ENCODE measurements at regions not wholly inside any gene's neighbourhood (a gene's known extent, or its start where the extent isn't known, plus 50 kb on each side); places are given as distances from the start of the nearest gene placed in this dataset.

GRCh38 chr9:119441832-119442231 lies 72.6 kb upstream of the BRINP1 start:
- no peak for TF ChIP-seq CTCF (IDR thresholded peaks at IDR 0.05; ENCODE audit: unreplicated experiment)
- no peak overlapping the region for H3K4me3 Mint-ChIP-seq (ENCODE audit: unreplicated experiment)
- no peaks in the 10 kb centered on the region for H3K4me1 Mint-ChIP-seq (ENCODE audit: insufficient read depth, unreplicated experiment)
- intact Hi-C loops (cut with micrococcal nuclease) = no loop called here
- no peaks in the 10 kb centered on the region for H3K36me3 Mint-ChIP-seq (ENCODE audit: insufficient read depth, unreplicated experiment)
- ChIA-PET POLR2A (no interaction called here), CTCF (interaction anchor here (1.2 kb wide), 1 partner anchor 16 kb away, joined by 3 read pairs; no protein-coding TSS in a partner anchor)
- no peak for DNase-seq (ENCODE audit: unreplicated experiment)
- BruUV-seq (replicated peaks) = no TSS peak
- H3K27ac Mint-ChIP-seq (ENCODE audit: low read depth, unreplicated experiment) = no peak overlapping the region
- no peaks in the 10 kb centered on the region for H3K27me3 Mint-ChIP-seq (ENCODE audit: insufficient read depth, unreplicated experiment)
- H3K9me3 Mint-ChIP-seq (ENCODE audit: unreplicated experiment) = no peaks in the 10 kb centered on the region

- POLR2A ChIA-PET = no interaction called here
- TF ChIP-seq CTCF (IDR thresholded peaks at IDR 0.05; ENCODE audit: unreplicated experiment) = no peak
- H3K27ac Mint-ChIP-seq (ENCODE audit: low read depth, unreplicated experiment) = no peak overlapping the region
- H3K4me3 Mint-ChIP-seq (ENCODE audit: unreplicated experiment) = no peak overlapping the region
- no TSS peak for BruUV-seq (replicated peaks)
- H3K36me3 Mint-ChIP-seq (ENCODE audit: insufficient read depth, unreplicated experiment) = no peaks in the 10 kb centered on the region
- intact Hi-C loops (cut with micrococcal nuclease) = no loop called here
- DNase-seq (ENCODE audit: unreplicated experiment) = no peak
- no peaks in the 10 kb centered on the region for H3K9me3 Mint-ChIP-seq (ENCODE audit: unreplicated experiment)
- CTCF ChIA-PET = interaction anchor here (0.6 to 1.2 kb wide), 2 partner anchors 11 to 17 kb away, joined by 3 read pairs; no protein-coding TSS in a partner anchor
- H3K4me1 Mint-ChIP-seq (ENCODE audit: insufficient read depth, unreplicated experiment) = no peaks in the 10 kb centered on the region
- no peaks in the 10 kb centered on the region for H3K27me3 Mint-ChIP-seq (ENCODE audit: insufficient read depth, unreplicated experiment)
Measured at GRCh38 chr9:119441338-119441737, 72.1 kb upstream of the BRINP1 start.

- no peaks in the 10 kb centered on the region for H3K9me3 Mint-ChIP-seq (ENCODE audit: unreplicated experiment)
- no TSS peak for BruUV-seq (replicated peaks)
Measured at GRCh38 chr9:119436261-119436660, 67.0 kb upstream of the BRINP1 start.

GRCh38 chr9:119435076-119435475 lies 65.8 kb upstream of the BRINP1 start:
- H3K36me3 Mint-ChIP-seq (ENCODE audit: insufficient read depth, unreplicated experiment) = no peaks in the 10 kb centered on the region
- H3K27ac Mint-ChIP-seq (ENCODE audit: low read depth, unreplicated experiment) = no peak overlapping the region
- no peaks in the 10 kb centered on the region for H3K27me3 Mint-ChIP-seq (ENCODE audit: insufficient read depth, unreplicated experiment)
- TF ChIP-seq CTCF (IDR thresholded peaks at IDR 0.05; ENCODE audit: unreplicated experiment) = no peak
- H3K4me1 Mint-ChIP-seq (ENCODE audit: insufficient read depth, unreplicated experiment) = no peaks in the 10 kb centered on the region
- peak; percentile 22 for DNase-seq (ENCODE audit: unreplicated experiment)
- no peaks in the 10 kb centered on the region for H3K9me3 Mint-ChIP-seq (ENCODE audit: unreplicated experiment)
- ChIA-PET POLR2A (interaction anchor here (0.7 kb wide), 1 partner anchor 18 kb away, joined by 3 read pairs; no protein-coding TSS in a partner anchor), CTCF (no interaction called here)
- no TSS peak for BruUV-seq (replicated peaks)
- H3K4me3 Mint-ChIP-seq (ENCODE audit: unreplicated experiment) = no peak overlapping the region
- intact Hi-C loops (cut with micrococcal nuclease) = no loop called here

More at GRCh38 chr9:119436261-119436660, 67.0 kb upstream of the BRINP1 start:
- Mint-ChIP-seq H3K36me3 (ENCODE audit: insufficient read depth, unreplicated experiment) (no peaks in the 10 kb centered on the region), H3K27ac (ENCODE audit: low read depth, unreplicated experiment) (no peak overlapping the region), H3K4me3 (ENCODE audit: unreplicated experiment) (no peak overlapping the region), H3K4me1 (ENCODE audit: insufficient read depth, unreplicated experiment) (no peaks in the 10 kb centered on the region), H3K27me3 (ENCODE audit: insufficient read depth, unreplicated experiment) (no peaks in the 10 kb centered on the region)
- DNase-seq (ENCODE audit: unreplicated experiment) = no peak
- no peak for TF ChIP-seq CTCF (IDR thresholded peaks at IDR 0.05; ENCODE audit: unreplicated experiment)
- intact Hi-C loops (cut with micrococcal nuclease) = no loop called here
- POLR2A ChIA-PET = no interaction called here
- CTCF ChIA-PET = interaction anchor here (1.2 kb wide), 1 partner anchor 840 kb away, joined by 3 read pairs; no protein-coding TSS in a partner anchor

Measured in MCF 10A (cell line).